ENCODE measurements at regions not wholly inside any gene's neighbourhood (a gene's known extent, or its start where the extent isn't known, plus 50 kb on each side); places are given as distances from the start of the nearest gene placed in this dataset.
"Not testable (repeated sequence)": the region's sequence is repeated elsewhere in the genome, so short reads cannot be mapped to it uniquely, and the experiment has no call there.

DNA sequence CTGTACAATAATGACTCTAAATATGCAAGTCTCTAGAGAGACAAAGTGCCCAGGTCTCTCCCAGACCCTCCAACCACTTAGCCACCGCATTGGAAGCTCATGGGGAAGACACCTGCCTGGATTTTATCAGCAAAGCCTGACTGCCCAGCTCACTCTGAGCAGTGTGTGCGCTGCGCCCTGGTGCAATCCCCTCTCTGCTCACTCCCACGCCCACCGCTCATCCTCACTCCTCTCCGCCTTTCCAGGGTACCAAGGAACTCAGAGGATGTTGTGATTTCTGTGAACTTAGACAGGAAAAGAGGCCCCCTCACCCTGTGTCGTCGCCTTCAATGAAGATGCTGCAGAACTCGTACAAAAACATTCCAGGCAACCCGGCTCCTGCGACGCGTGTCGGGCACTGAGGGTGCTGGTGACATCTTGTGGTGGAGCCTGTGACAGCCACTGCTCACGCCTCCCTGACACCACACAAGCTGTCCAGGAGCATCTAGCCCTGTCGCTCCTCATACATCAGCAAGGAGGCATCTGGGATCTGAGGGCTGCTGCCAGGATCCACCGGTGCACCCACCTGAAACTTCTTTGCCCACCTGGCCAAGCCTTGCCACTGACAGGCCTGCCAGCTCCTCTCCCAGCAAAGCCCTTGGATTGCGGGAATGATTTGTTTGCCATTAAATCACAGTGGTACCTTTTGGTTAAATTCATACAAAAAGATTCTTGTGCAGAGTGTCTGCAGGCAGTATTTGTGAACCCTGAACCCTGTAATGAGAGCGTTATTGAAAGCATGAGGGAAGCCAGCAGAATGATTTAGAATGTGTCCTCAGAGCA lies 220.4 kb downstream of the ZNF516 start:
- TF ChIP-seq CTCF (conservative IDR thresholded peaks at IDR 0.05; ENCODE audit: low read depth, low read length) = peak; percentile 4
- no peak overlapping the region for H3K4me3 ChIP-seq (ENCODE audit: low read length)
- DNase-seq (ENCODE audit: low read depth) = no peak

DNA sequence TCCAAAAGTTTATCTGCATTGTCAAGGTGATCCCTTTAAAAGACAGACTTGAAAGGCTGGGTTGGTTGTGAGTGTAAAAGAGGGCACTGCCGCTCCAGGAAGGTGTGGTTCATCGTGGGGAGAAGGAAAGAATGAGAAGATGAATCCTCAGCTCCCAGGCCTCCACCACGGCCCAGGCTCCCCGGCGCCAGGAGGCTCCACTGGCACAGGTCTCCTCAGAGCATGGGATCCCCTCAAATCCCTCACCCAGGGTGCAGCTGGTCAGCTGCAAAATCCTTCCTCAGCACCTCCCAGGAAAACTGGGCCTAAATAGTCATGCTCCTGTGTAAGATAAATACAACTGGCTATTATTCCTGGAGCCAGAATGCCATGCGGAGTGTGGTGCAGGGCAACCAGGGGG lies 221.1 kb downstream of the ZNF516 start:
- DNase-seq (ENCODE audit: low read depth) = no peak
- TF ChIP-seq CTCF (conservative IDR thresholded peaks at IDR 0.05; ENCODE audit: low read depth, low read length) = no peak
- no peak overlapping the region for H3K4me3 ChIP-seq (ENCODE audit: low read length)

DNA sequence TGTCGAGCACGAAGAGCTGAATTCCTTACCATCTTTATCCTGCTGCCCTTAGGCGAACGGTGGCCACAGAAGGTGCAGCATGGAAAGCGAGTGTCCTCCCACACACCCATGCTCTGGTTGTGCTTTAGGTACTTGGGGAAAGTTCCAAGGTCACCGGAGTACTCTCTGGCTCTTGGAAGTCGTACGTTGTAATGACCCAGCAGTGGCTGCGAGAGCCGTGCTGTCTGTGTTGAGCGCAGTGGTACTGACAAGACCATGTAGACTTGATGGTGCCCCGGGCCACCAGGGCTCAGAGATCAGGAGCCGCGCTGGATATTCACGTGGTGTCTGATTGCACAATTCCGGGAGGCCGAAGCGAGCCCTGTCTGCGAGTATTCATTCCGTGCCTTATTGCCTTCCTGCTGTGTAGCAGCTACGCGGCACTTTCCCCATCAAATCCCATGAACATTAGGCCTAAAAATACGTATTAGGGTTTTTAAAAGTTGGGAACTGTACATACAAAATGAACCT lies 222.0 kb downstream of the ZNF516 start:
- H3K4me3 ChIP-seq (ENCODE audit: low read length) = no peak overlapping the region
- no peak for TF ChIP-seq CTCF (conservative IDR thresholded peaks at IDR 0.05; ENCODE audit: low read depth, low read length)
- DNase-seq (ENCODE audit: low read depth) = no peak

DNA sequence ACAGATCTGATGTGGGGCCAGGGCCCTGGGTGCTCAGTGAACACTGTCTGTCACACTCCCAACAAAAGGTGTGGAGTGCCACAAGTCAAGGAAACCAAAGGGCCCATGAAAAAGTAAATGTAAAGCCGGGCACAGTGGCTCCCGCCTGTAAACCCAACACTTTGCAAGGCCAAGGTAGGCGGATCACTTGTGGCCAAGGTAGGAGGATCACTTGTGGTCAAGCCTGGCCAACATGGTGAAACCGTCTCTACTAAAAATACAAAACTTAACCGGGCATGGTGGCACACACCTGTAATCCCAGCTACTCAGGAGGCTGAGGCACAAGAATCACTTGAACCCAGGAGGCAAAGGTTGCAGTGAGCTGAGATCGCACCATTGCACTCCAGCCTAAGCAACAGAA lies 227.6 kb downstream of the ZNF516 start:
- not testable (repeated sequence) for DNase-seq (ENCODE audit: low read depth)

DNA sequence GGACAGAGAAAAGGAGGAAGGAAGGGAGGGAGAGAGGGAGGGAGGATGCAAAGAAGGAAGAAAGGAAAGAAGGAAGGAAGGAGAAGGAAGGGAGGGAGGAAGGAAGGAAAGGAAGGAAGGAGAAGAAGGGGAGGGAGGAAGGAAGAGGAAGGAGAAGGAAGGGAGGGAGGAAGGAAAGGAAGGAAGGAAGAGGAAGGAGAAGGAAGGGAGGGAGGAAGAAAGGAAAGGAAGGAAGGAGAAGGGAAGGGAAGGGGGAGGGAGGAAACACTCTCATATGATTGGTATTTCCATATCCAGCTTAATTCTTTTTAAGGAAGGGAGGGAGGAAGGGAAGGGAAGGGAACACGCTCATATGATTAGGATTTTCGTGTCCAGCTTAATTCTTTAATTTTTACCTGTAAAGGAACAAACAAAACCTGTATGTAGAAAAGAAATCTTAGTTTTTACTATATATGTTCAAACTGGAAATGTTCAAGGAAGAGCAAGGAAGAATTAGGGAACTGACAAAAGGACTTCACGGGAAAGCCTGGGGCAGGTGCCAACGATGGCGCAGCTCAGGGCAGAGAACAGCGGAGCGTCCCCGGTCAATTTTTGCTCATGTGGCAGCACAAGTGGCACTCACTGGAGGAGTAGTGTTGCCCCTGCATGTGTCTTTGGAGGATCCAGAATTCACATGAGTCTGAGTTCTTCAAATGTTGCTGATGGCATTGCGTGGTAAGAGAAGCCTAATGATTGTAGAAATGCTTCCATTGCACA lies 228.6 kb downstream of the ZNF516 start:
- H3K4me3 ChIP-seq (ENCODE audit: low read length) = peak overlapping the region; percentile 26
- TF ChIP-seq CTCF (conservative IDR thresholded peaks at IDR 0.05; ENCODE audit: low read depth, low read length) = no peak

More for the DNA sequence above, 227.6 kb downstream of the ZNF516 start:
- H3K4me3 ChIP-seq (ENCODE audit: low read length) = not testable (repeated sequence)

GRCh38 chr18:76265497-76266235 lies 229.4 kb downstream of the ZNF516 start:
- H3K4me3 ChIP-seq (ENCODE audit: low read length) = peak overlapping the region; percentile 26
- TF ChIP-seq CTCF (conservative IDR thresholded peaks at IDR 0.05; ENCODE audit: low read depth, low read length) = no peak
- peak; percentile 5 for DNase-seq (ENCODE audit: low read depth)

More for the DNA sequence above, 228.6 kb downstream of the ZNF516 start:
- DNase-seq (ENCODE audit: low read depth) = no peak

DNA sequence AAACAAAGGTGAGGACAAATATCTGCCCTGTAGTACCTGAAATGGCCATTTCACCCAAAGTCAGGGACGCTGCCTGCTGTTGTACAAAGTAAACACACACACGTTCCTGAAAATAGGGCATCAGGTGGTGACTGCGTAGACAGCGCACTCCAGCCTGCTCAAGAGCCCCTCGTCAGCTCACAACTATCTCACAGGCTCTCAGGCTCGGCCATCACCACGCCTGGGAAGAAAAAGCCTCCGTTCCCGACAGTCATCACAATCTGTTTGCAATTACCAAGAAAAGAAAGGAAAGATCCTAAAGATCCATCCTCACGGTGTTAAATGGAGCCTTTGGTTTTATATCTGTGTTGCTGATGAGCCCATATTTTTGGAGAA lies 230.2 kb downstream of the ZNF516 start:
- TF ChIP-seq CTCF (conservative IDR thresholded peaks at IDR 0.05; ENCODE audit: low read depth, low read length) = no peak
- no peak overlapping the region for H3K4me3 ChIP-seq (ENCODE audit: low read length)
- no peak for DNase-seq (ENCODE audit: low read depth)

Measured in retinal pigment epithelial cell (primary cell).